Liver (tissue), 8 donors: ENCODE measurements at regions not wholly inside any gene's neighbourhood (a gene's known extent, or its start where the extent isn't known, plus 50 kb on each side); places are given as distances from the start of the nearest gene placed in this dataset.

Experiments
- DNase-seq: peaks from one replicate; pipeline ENCODE4 v3.0.0-alpha.2; 2017; ENCODE audit warnings: low spot score
- H3K27ac ChIP-seq, 2 donors: one replicate each; pipeline ENCODE4 v1.7.0; 2013; ENCODE audit warnings: inconsistent platforms in 2 of 2, low read length in 2 of 2, control low read depth in 1 of 2, low read depth in 1 of 2, mild to moderate bottlenecking in 1 of 2
- H3K27me3 ChIP-seq, 4 donors: one replicate each; pipeline versions ENCODE4 v1.6.1 to v1.7.0; 2013; ENCODE audit warnings: low read length in 3 of 4, inconsistent platforms in 1 of 4, mild to moderate bottlenecking in 1 of 4, moderate library complexity in 1 of 4; ENCODE audit not compliant: control insufficient read depth in 4 of 4, insufficient read depth in 4 of 4
- H3K36me3 ChIP-seq, 4 donors: one replicate each; pipeline versions ENCODE4 v1.6.1 to v1.7.0; 2013; ENCODE audit warnings: low read length in 3 of 4, mild to moderate bottlenecking in 3 of 4, low read depth in 1 of 4, moderate library complexity in 1 of 4; ENCODE audit not compliant: control insufficient read depth in 4 of 4, insufficient read depth in 3 of 4
- H3K4me1 ChIP-seq, 4 donors: one replicate each; pipeline versions ENCODE4 v1.6.1 to v1.7.0; 2013; ENCODE audit warnings: low read length in 3 of 4, mild to moderate bottlenecking in 3 of 4, moderate library complexity in 1 of 4; ENCODE audit not compliant: control insufficient read depth in 4 of 4, insufficient read depth in 4 of 4
- H3K4me3 ChIP-seq, 3 donors: one replicate each; pipeline versions ENCODE4 v1.6.1 to v1.7.0; 2013; ENCODE audit warnings: low read length in 3 of 3, control low read depth in 1 of 3, low read depth in 1 of 3, mild to moderate bottlenecking in 1 of 3
- H3K9ac ChIP-seq, 2 donors: one replicate each; pipeline ENCODE4 v1.7.0; 2013; ENCODE audit warnings: low read length in 2 of 2, mild to moderate bottlenecking in 2 of 2, moderate library complexity in 2 of 2, control low read depth in 1 of 2, low read depth in 1 of 2
- H3K9me3 ChIP-seq, 4 donors: one replicate each; pipeline versions ENCODE4 v1.6.1 to v1.7.0; 2013; ENCODE audit warnings: low read length in 3 of 4; ENCODE audit not compliant: control insufficient read depth in 4 of 4
- ATF3 ChIP-seq: IDR thresholded peaks from 2 replicates; pipeline ENCODE4 v1.6.1; 2016; ENCODE audit warnings: antibody characterized with exemption
- FOXA1 ChIP-seq: IDR thresholded peaks from 2 replicates; pipeline ENCODE4 v1.6.1; 2016; ENCODE audit warnings: antibody characterized with exemption
- FOXA2 ChIP-seq: IDR thresholded peaks from 2 replicates; pipeline ENCODE4 v1.6.1; 2016; ENCODE audit warnings: antibody characterized with exemption
- GABPA ChIP-seq, 2 donors: IDR thresholded peaks in 1 of 2; conservative IDR thresholded peaks in 1 of 2; 2 replicates each; pipeline ENCODE4 v1.6.1; 2016; ENCODE audit warnings: antibody characterized with exemption in 2 of 2, mild to moderate bottlenecking in 1 of 2, moderate library complexity in 1 of 2
- HNF4A ChIP-seq, 2 donors: conservative IDR thresholded peaks; 2 replicates each; pipeline ENCODE4 v1.6.1; 2016; ENCODE audit warnings: antibody characterized with exemption in 2 of 2, mild to moderate bottlenecking in 2 of 2
- JUND ChIP-seq, 2 donors: IDR thresholded peaks; 2 replicates each; pipeline ENCODE4 v1.6.1; 2016; ENCODE audit warnings: antibody characterized with exemption in 2 of 2
- NR2F2 ChIP-seq: IDR thresholded peaks from 2 replicates; pipeline ENCODE4 v1.6.1; 2016; ENCODE audit warnings: antibody characterized with exemption
- RAD21 ChIP-seq, 2 donors: IDR thresholded peaks; 2 replicates each; pipeline ENCODE4 v1.6.1; 2016; ENCODE audit warnings: antibody characterized with exemption in 2 of 2, mild to moderate bottlenecking in 2 of 2
- RXRA ChIP-seq, 2 donors: IDR thresholded peaks; 2 replicates each; pipeline ENCODE4 v1.6.1; 2017 to 2018; ENCODE audit warnings: antibody characterized with exemption in 2 of 2, mild to moderate bottlenecking in 1 of 2
- SP1 ChIP-seq: IDR thresholded peaks from 2 replicates; pipeline ENCODE4 v1.6.1; 2018; ENCODE audit warnings: antibody characterized with exemption, mild to moderate bottlenecking
- TAF1 ChIP-seq: conservative IDR thresholded peaks from 2 replicates; pipeline ENCODE4 v1.6.1; 2016; ENCODE audit warnings: antibody characterized with exemption, mild to moderate bottlenecking
- YY1 ChIP-seq: IDR thresholded peaks from 2 replicates; pipeline ENCODE4 v1.6.1; 2016; ENCODE audit warnings: antibody characterized with exemption, mild to moderate bottlenecking
- ZBTB33 ChIP-seq: IDR thresholded peaks from 2 replicates; pipeline ENCODE4 v1.6.1; 2016; ENCODE audit warnings: antibody characterized with exemption
- WGBS: extraction: QIAGEN DNeasy Blood & Tissue Kit; methylation state at CpG from one replicate; pipeline ENCODE4 v1.1.7; 2013; 5-methylcytosine and 5-hydroxymethylcytosine counted together
- TF ChIP-seq, protein P1 (sequence below): IDR thresholded peaks from 2 replicates; pipeline ENCODE4 v1.6.1; 2016; ENCODE audit warnings: antibody characterized with exemption
- TF ChIP-seq, protein P2 (sequence below): fragments of 150-350 bp; IDR thresholded peaks from 2 replicates; pipeline ENCODE4 v1.5.1; 2017; ENCODE audit warnings: improper control_type of control experiment, low read depth, low read length; ENCODE audit not compliant: missing input control
- TF ChIP-seq, protein P3 (sequence below): IDR thresholded peaks from 2 replicates; pipeline ENCODE4 v1.6.1; 2016; ENCODE audit warnings: antibody characterized with exemption, mild to moderate bottlenecking
- donor health status: healthy.
- donor health status: healthy.
- donor health status: healthy.
- donor health status: healthy.
- donor health status: healthy.

DNA sequence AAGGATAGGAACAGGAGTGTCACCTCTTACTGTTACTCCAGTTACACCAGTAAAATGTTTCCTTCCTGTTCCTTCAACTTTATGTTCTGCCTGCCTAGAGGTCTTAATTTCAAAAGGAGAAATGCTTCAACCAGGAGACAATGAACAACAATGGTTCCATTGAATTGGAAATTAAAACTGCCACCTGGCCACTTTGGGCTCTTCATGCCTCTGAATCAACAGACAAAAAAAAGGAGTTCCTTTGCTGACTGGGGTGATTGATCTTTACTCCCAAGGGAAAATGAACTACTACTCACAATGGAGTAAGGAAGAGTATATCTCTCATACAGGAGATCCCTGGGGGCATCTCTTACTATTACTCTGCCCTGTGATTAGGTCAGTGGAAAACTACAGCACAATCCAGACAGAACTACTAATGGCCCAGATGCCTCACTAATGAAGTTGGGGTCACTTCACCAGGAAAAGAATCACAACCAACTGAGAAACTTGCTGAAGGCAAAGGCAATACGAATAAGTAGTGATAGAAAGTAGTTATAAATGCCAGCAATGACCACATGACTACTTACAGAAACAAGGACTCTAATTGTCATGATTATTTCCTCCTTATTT lies 76.6 kb upstream of the PRDX6 start:
- Histone ChIP-seq H3K36me3 (no peaks in the 10 kb centered on the region), H3K27ac (no peak overlapping the region), H3K9me3 (no peaks in the 10 kb centered on the region), H3K4me3 (no peak overlapping the region), H3K9ac (no peak overlapping the region), H3K4me1 (no peaks in the 10 kb centered on the region), H3K27me3 (no peaks in the 10 kb centered on the region)
- 84% methylated on average over 1 of the region's 1 CpG for WGBS
- no peak for DNase-seq
- TF ChIP-seq HNF4A (conservative IDR thresholded peaks at IDR 0.05) (no peak), SP1 (no peak)
- TF ChIP-seq, protein P1, sequence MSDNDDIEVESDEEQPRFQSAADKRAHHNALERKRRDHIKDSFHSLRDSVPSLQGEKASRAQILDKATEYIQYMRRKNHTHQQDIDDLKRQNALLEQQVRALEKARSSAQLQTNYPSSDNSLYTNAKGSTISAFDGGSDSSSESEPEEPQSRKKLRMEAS, result no peak

GRCh38 chr1:173403996-173404395 lies 73.1 kb upstream of the PRDX6 start:
- Histone ChIP-seq H3K4me1 (peaks cover 0 to 4% (median 0%) of the 10 kb centered on the region in 4 donors), H3K27ac (no peak overlapping the region), H3K9ac (no peak overlapping the region), H3K27me3 (no peaks in the 10 kb centered on the region), H3K36me3 (no peaks in the 10 kb centered on the region), H3K9me3 (no peaks in the 10 kb centered on the region), H3K4me3 (no peak overlapping the region)
- DNase-seq, result no peak
- TF ChIP-seq GABPA (IDR thresholded peaks at IDR 0.05 in 1 of 2, conservative IDR thresholded peaks at IDR 0.05 in 1 of 2) (no peak), YY1 (no peak)
- WGBS, result 97% methylated on average over 3 of the region's 3 CpGs

DNA sequence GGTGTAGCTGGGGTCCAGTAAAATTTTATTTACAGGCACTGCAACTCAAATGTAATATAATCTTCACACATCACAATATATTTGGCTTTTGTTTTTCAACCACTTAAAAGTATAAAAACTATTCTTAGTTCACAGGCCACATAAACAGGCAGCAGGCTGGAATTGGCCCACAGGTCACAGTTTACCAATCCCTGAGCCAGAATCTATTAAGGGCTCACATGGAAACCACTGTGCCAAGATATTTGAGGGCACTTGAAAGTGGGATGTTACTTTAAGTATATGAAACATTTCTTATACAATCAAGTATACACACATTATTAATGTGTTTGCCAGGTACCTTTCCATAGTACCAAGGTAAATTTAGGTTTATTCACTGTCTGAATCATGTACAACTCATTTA lies 71.9 kb upstream of the PRDX6 start:
- H3K36me3 ChIP-seq, result no peaks in the 10 kb centered on the region
- no peak overlapping the region for H3K27ac ChIP-seq
- H3K4me1 ChIP-seq, result peaks cover 0 to 4% (median 0%) of the 10 kb centered on the region in 4 donors
- DNase-seq, result no peak
- H3K9ac ChIP-seq, result no peak overlapping the region
- H3K9me3 ChIP-seq, result no peaks in the 10 kb centered on the region
- no peaks in the 10 kb centered on the region for H3K27me3 ChIP-seq
- TF ChIP-seq RAD21 (IDR thresholded peaks at IDR 0.05), result no peak
- no peak overlapping the region for H3K4me3 ChIP-seq

GRCh38 chr1:173405834-173406233 lies 71.3 kb upstream of the PRDX6 start:
- no peaks in the 10 kb centered on the region for H3K27me3 ChIP-seq
- H3K4me3 ChIP-seq, result no peak overlapping the region
- DNase-seq, result no peak
- 92% methylated on average over 3 of the region's 3 CpGs for WGBS
- H3K36me3 ChIP-seq, result no peaks in the 10 kb centered on the region
- H3K9me3 ChIP-seq, result no peaks in the 10 kb centered on the region
- no peak overlapping the region for H3K27ac ChIP-seq
- H3K9ac ChIP-seq, result no peak overlapping the region
- H3K4me1 ChIP-seq, result peaks cover 0 to 4% (median 0%) of the 10 kb centered on the region in 4 donors
- TF ChIP-seq RXRA (IDR thresholded peaks at IDR 0.05), result no peak
- TF ChIP-seq ATF3, result no peak
- TF ChIP-seq, protein P1, result no peak
- TF ChIP-seq SP1, result no peak
- TF ChIP-seq, protein P2, sequence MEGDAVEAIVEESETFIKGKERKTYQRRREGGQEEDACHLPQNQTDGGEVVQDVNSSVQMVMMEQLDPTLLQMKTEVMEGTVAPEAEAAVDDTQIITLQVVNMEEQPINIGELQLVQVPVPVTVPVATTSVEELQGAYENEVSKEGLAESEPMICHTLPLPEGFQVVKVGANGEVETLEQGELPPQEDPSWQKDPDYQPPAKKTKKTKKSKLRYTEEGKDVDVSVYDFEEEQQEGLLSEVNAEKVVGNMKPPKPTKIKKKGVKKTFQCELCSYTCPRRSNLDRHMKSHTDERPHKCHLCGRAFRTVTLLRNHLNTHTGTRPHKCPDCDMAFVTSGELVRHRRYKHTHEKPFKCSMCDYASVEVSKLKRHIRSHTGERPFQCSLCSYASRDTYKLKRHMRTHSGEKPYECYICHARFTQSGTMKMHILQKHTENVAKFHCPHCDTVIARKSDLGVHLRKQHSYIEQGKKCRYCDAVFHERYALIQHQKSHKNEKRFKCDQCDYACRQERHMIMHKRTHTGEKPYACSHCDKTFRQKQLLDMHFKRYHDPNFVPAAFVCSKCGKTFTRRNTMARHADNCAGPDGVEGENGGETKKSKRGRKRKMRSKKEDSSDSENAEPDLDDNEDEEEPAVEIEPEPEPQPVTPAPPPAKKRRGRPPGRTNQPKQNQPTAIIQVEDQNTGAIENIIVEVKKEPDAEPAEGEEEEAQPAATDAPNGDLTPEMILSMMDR, result no peak
- TF ChIP-seq FOXA2, result no peak
- TF ChIP-seq JUND (IDR thresholded peaks at IDR 0.05), result no peak
- no peak for TF ChIP-seq ZBTB33
- no peak for TF ChIP-seq NR2F2
- TF ChIP-seq GABPA (IDR thresholded peaks at IDR 0.05 in 1 of 2, conservative IDR thresholded peaks at IDR 0.05 in 1 of 2), result no peak
- TF ChIP-seq YY1, result no peak
- TF ChIP-seq, protein P3, sequence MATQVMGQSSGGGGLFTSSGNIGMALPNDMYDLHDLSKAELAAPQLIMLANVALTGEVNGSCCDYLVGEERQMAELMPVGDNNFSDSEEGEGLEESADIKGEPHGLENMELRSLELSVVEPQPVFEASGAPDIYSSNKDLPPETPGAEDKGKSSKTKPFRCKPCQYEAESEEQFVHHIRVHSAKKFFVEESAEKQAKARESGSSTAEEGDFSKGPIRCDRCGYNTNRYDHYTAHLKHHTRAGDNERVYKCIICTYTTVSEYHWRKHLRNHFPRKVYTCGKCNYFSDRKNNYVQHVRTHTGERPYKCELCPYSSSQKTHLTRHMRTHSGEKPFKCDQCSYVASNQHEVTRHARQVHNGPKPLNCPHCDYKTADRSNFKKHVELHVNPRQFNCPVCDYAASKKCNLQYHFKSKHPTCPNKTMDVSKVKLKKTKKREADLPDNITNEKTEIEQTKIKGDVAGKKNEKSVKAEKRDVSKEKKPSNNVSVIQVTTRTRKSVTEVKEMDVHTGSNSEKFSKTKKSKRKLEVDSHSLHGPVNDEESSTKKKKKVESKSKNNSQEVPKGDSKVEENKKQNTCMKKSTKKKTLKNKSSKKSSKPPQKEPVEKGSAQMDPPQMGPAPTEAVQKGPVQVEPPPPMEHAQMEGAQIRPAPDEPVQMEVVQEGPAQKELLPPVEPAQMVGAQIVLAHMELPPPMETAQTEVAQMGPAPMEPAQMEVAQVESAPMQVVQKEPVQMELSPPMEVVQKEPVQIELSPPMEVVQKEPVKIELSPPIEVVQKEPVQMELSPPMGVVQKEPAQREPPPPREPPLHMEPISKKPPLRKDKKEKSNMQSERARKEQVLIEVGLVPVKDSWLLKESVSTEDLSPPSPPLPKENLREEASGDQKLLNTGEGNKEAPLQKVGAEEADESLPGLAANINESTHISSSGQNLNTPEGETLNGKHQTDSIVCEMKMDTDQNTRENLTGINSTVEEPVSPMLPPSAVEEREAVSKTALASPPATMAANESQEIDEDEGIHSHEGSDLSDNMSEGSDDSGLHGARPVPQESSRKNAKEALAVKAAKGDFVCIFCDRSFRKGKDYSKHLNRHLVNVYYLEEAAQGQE, result no peak
- no peak for TF ChIP-seq TAF1
- TF ChIP-seq FOXA1, result no peak
- TF ChIP-seq RAD21 (IDR thresholded peaks at IDR 0.05), result no peak
